K562 (cell line): ENCODE measurements at regions not wholly inside any gene's neighbourhood (a gene's known extent, or its start where the extent isn't known, plus 50 kb on each side); places are given as distances from the start of the nearest gene placed in this dataset.

Source experiments
- ATAC-seq: fragments of 200-7000 bp; cut with Tn5 transposase; 3 replicates; pipeline ENCODE4 v1.9.1; 2020; ENCODE audit warnings: moderate library complexity
- BruUV-seq: library from RNA; stranded (reverse); fragments of 400-500 nt; replicated peaks from 2 replicates; lab custom pipeline; 2021; lab: Mats Ljungman, UMichigan
- CTCF ChIA-PET: fragments of 300-600 bp; formaldehyde crosslinking; extraction: SDS; loops from one replicate; lab custom pipeline; 2021; ENCODE audit warnings: low intra/inter-chr PET ratio; lab: Yijun Ruan, JAX
- POLR2A ChIA-PET: fragments of 300-600, 350-650 bp; sonication (Branson Sonifier 250); formaldehyde crosslinking; extraction: SDS; loops from one replicate; lab custom pipeline; 2021; ENCODE audit warnings: antibody characterized with exemption, inconsistent platforms; lab: Yijun Ruan, JAX
- DNase-seq, 4 experiments: peaks; one replicate each; pipeline versions ENCODE4 v3.0.0 to v3.0.0-alpha.2; 2011 to 2018; ENCODE audit warnings: low spot score in 3 of 4, mixed read lengths in 3 of 4; ENCODE audit errors: extremely low read depth in 1 of 4
- FAIRE-seq: peaks from 2 replicates; lab custom pipeline; 2011; peaks lifted over from hg19 to GRCh38; lab: Jason Lieb, UNC
- H2AFZ ChIP-seq: 2 replicates; pipeline ENCODE4 v1.6.0; 2011; ENCODE audit warnings: low read depth, low read length, control low read depth, inconsistent platforms
- H3K27ac ChIP-seq: fragments of 200-600 bp; 3 replicates; pipeline ENCODE4 v1.8.0; 2011; ENCODE audit warnings: low read depth, mild to moderate bottlenecking, control low read depth, inconsistent platforms, low read length, moderate library complexity, mixed read lengths; ENCODE audit errors: extremely low read depth
- H3K27me3 ChIP-seq, 2 experiments: fragments of 300-600 bp in 1 of 2; 2 replicates in 1 of 2; 3 replicates in 1 of 2; pipeline versions ENCODE4 v1.6.0 to v1.8.0; 2011; ENCODE audit warnings: inconsistent platforms in 2 of 2, low read length in 2 of 2, mild to moderate bottlenecking in 1 of 2, mixed read lengths in 1 of 2, moderate library complexity in 1 of 2; ENCODE audit not compliant: control insufficient read depth in 2 of 2, insufficient read depth in 2 of 2
- H3K36me3 ChIP-seq: fragments of 300-600 bp; 3 replicates; pipeline ENCODE4 v1.8.0; 2011; ENCODE audit warnings: mild to moderate bottlenecking, low read length, inconsistent platforms; ENCODE audit not compliant: control insufficient read depth, insufficient read depth
- H3K4me1 ChIP-seq, 2 experiments: fragments of 200-600 bp in 1 of 2; replicated peaks in 1 of 2; 2 replicates in 1 of 2; 3 replicates in 1 of 2; pipeline versions ENCODE4 v1.5.1 to v1.8.0; 2011; ENCODE audit warnings: inconsistent platforms in 2 of 2, low read length in 2 of 2, mild to moderate bottlenecking in 1 of 2, mixed read lengths in 1 of 2, moderate library complexity in 1 of 2; ENCODE audit not compliant: control insufficient read depth in 2 of 2, insufficient read depth in 2 of 2
- H3K4me2 ChIP-seq: 2 replicates; pipeline ENCODE4 v1.6.1; 2011; ENCODE audit warnings: low read length, control low read depth, inconsistent platforms, mixed read lengths; ENCODE audit not compliant: insufficient read depth
- H3K4me3 ChIP-seq: fragments of 200-600 bp; sonication (generic), shearing (Covaris generic); 2 replicates; pipeline ENCODE4 v1.5.1; 2016; ENCODE audit warnings: control low read depth, inconsistent platforms
- H3K79me2 ChIP-seq: fragments of 200-600 bp; 3 replicates; pipeline ENCODE4 v1.8.0; 2011; ENCODE audit warnings: low read length, inconsistent platforms; ENCODE audit not compliant: control insufficient read depth, insufficient read depth
- H3K9ac ChIP-seq, 2 experiments: 2 replicates each; pipeline versions ENCODE4 v1.6.0 to v1.6.1; 2011; ENCODE audit warnings: low read depth in 2 of 2, low read length in 2 of 2, control low read depth in 1 of 2, inconsistent platforms in 1 of 2, mild to moderate bottlenecking in 1 of 2, mixed read lengths in 1 of 2; ENCODE audit not compliant: insufficient read depth in 1 of 2
- H3K9me1 ChIP-seq: one replicate; pipeline ENCODE4 v1.6.0; 2011; ENCODE audit warnings: inconsistent platforms, mild to moderate bottlenecking, low read length, moderate library complexity; ENCODE audit not compliant: control insufficient read depth, insufficient read depth
- H3K9me3 ChIP-seq: replicated peaks from 2 replicates; pipeline ENCODE4 v1.5.1; 2011; ENCODE audit warnings: low read depth, low read length, inconsistent platforms; ENCODE audit not compliant: control insufficient read depth, insufficient read depth
- H4K20me1 ChIP-seq: replicated peaks from 2 replicates; pipeline ENCODE4 v1.6.1; 2011; ENCODE audit warnings: low read length, inconsistent platforms, mixed read lengths; ENCODE audit not compliant: control insufficient read depth, insufficient read depth
- C11orf30 ChIP-seq: fragments of 450-650 bp; IDR thresholded peaks from 2 replicates; pipeline ENCODE4 v1.6.1; 2016; ENCODE audit warnings: low read depth, mild to moderate bottlenecking
- CBFA2T2 ChIP-seq: fragments of 450-650 bp; conservative IDR thresholded peaks from 2 replicates; pipeline ENCODE4 v1.6.1; 2017; ENCODE audit warnings: mild to moderate bottlenecking
- E2F3 ChIP-seq: fragments of 250-450 bp; sonication (Bioruptor Pico); IDR thresholded peaks from 2 replicates; pipeline ENCODE4 v1.4.0; 2020; ENCODE audit warnings: mild to moderate bottlenecking
- LCOR ChIP-seq: sonication (generic); formaldehyde crosslinking; IDR thresholded peaks from 2 replicates; pipeline ENCODE4 v1.8.0; 2022; ENCODE audit warnings: mild to moderate bottlenecking, missing genetic modification reagents
- MAFF ChIP-seq: IDR thresholded peaks from 2 replicates; pipeline ENCODE4 v1.6.1; 2012; ENCODE audit warnings: low read length, improper control_type of control experiment
- MAFG ChIP-seq: fragments of 450-650 bp; conservative IDR thresholded peaks from 2 replicates; pipeline ENCODE4 v1.6.1; 2016; ENCODE audit warnings: missing genetic modification characterization, missing compliant biosample characterization
- MAFK ChIP-seq: IDR thresholded peaks from 2 replicates; pipeline ENCODE4 v1.6.1; 2011; ENCODE audit warnings: low read length, improper control_type of control experiment
- NCOA6 ChIP-seq: fragments of 450-650 bp; IDR thresholded peaks from 2 replicates; pipeline ENCODE4 v1.6.1; 2017; ENCODE audit warnings: mild to moderate bottlenecking
- RBM14 ChIP-seq: fragments of 200-400 bp; formaldehyde crosslinking; IDR thresholded peaks from 2 replicates; pipeline ENCODE4 v1.6.1; 2018; ENCODE audit warnings: low read depth, mild to moderate bottlenecking, low read length, moderate library complexity, borderline replicate concordance; ENCODE audit not compliant: insufficient read depth
- TAF15 ChIP-seq: fragments of 200-400 bp; formaldehyde crosslinking; IDR thresholded peaks from 2 replicates; pipeline ENCODE4 v1.6.1; 2017; ENCODE audit warnings: mild to moderate bottlenecking, low read depth, low read length, moderate library complexity
- ZC3H11A ChIP-seq: IDR thresholded peaks from 2 replicates; pipeline ENCODE4 v1.6.1; 2012; ENCODE audit warnings: low read depth, low read length, improper control_type of control experiment
- ZNF165 ChIP-seq: fragments of 250-450 bp; sonication (Bioruptor Pico); IDR thresholded peaks from 2 replicates; pipeline ENCODE4 v1.4.0; 2020; ENCODE audit warnings: borderline replicate concordance
- ZNF316 ChIP-seq: fragments of 450-650 bp; IDR thresholded peaks from 2 replicates; pipeline ENCODE4 v1.6.1; 2016
- ZNF408 ChIP-seq: fragments of 250-450 bp; sonication (Bioruptor Pico); IDR thresholded peaks from 2 replicates; pipeline ENCODE4 v1.4.0; 2020; ENCODE audit warnings: low read depth, mild to moderate bottlenecking, moderate library complexity
- WGBS: fragments of 100-300 bp; shearing (Covaris generic); methylation state at CpG from one replicate; pipeline ENCODE4 v1.1.6; 2016; ENCODE audit warnings: low coverage, mixed read lengths; ENCODE audit not compliant: insufficient coverage; ENCODE audit errors: missing lambda C conversion rate; 5-methylcytosine and 5-hydroxymethylcytosine counted together
- in situ Hi-C: fragments of 300-500 bp; cut with MboI; formaldehyde crosslinking; loops from 4 replicates; pipeline ENCODE4 v1.15.0; 2018; ENCODE audit warnings: inconsistent platforms, mixed read lengths
- intact Hi-C: fragments of 100-400 bp; cut with micrococcal nuclease; formaldehyde crosslinking; loops from 2 replicates; pipeline ENCODE4 v1.14.2; 2022
- TF ChIP-seq, protein P1 (sequence below): fragments of 450-650 bp; IDR thresholded peaks from 2 replicates; pipeline ENCODE4 v1.6.1; 2016; ENCODE audit warnings: antibody characterized with exemption
- TF ChIP-seq, protein P2 (sequence below): fragments of 250-450 bp; sonication (Bioruptor Pico); IDR thresholded peaks from 2 replicates; pipeline ENCODE4 v1.8.0; 2022; ENCODE audit warnings: inconsistent platforms

DNA sequence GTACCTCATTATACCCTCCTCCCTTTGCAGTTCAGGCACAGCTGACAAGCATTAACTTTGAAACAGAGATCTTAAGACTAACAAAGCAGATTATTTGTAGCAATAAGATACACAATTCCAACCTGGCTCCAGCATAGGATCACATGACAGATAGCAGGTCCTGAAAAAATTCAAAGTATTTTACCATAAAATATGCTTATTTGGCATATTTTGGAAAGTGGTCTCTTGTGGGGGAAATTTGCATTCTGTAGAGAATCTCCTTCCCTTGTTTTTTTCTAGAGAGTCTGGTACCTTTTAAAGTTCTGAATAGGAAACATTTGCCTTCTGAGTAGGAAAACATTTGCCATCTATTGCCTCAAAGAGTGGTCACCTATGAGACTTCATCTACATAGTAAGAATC is 212.8 kb upstream of the SH3BP4 start:
- in situ Hi-C loops = no loop called here
- no peak for ATAC-seq

DNA sequence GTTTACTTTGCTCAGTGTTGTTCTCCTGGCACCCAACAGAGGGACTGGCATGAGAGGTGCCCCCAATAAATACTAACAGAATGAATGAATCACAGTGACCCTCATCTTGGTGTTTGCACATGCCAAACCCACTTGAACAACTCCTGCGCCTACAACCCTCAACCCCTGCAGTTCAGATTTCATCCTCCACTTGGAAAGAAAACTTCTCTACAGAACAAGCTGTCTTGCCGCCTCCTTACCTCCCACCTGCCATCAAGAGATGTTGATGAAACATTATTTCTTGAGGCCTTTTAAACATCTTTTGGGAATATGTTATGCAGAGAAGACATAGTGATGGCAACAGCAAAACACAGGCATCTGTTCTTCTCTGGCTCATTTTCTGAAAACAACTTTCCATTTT is 216.0 kb upstream of the SH3BP4 start:
- 0% methylated on average over 2 of the region's 2 CpGs for WGBS
- H3K36me3 ChIP-seq = no peaks in the 10 kb centered on the region
- CTCF ChIA-PET = no interaction called here
- no TSS peak for BruUV-seq
- TF ChIP-seq NCOA6 (no peak), TAF15 (no peak), ZNF408 (CRISPR knock-in tag) (no peak), ZC3H11A (no peak), E2F3 (no peak), LCOR (CRISPR knock-in tag) (no peak)
- TF ChIP-seq, protein P1, sequence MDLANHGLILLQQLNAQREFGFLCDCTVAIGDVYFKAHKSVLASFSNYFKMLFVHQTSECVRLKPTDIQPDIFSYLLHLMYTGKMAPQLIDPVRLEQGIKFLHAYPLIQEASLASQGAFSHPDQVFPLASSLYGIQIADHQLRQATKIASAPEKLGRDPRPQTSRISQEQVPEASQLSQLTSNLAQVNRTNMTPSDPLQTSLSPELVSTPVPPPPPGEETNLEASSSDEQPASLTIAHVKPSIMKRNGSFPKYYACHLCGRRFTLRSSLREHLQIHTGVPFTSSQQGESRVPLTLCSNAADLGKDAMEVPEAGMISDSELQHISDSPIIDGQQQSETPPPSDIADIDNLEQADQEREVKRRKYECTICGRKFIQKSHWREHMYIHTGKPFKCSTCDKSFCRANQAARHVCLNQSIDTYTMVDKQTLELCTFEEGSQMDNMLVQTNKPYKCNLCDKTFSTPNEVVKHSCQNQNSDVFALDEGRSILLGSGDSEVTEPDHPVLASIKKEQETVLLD = no peak
- DNase-seq (no peak), FAIRE-seq (no peak), ATAC-seq (no peak)
- H4K20me1 ChIP-seq = no peaks in the 10 kb centered on the region
- no peaks in the 10 kb centered on the region for H3K4me1 ChIP-seq
- no peaks in the 10 kb centered on the region for H3K79me2 ChIP-seq
- H3K4me2 ChIP-seq = no peak overlapping the region
- H3K27ac ChIP-seq = no peak overlapping the region
- H2AFZ ChIP-seq = no peak overlapping the region
- POLR2A ChIA-PET = no interaction called here
- H3K4me3 ChIP-seq = no peak overlapping the region
- H3K9ac ChIP-seq = no peak overlapping the region
- H3K27me3 ChIP-seq = no peaks in the 10 kb centered on the region
- H3K9me1 ChIP-seq = no peaks in the 10 kb centered on the region
- intact Hi-C loops = no loop called here
- no peaks in the 10 kb centered on the region for H3K9me3 ChIP-seq
- in situ Hi-C loops = no loop called here

More for the DNA sequence above, 212.8 kb upstream of the SH3BP4 start:
- Histone ChIP-seq H4K20me1 (no peaks in the 10 kb centered on the region), H3K79me2 (no peaks in the 10 kb centered on the region), H3K4me3 (no peak overlapping the region), H2AFZ (no peak overlapping the region), H3K4me2 (no peak overlapping the region), H3K9me1 (no peaks in the 10 kb centered on the region), H3K4me1 (no peaks in the 10 kb centered on the region), H3K9me3 (no peaks in the 10 kb centered on the region), H3K9ac (no peak overlapping the region), H3K27me3 (no peaks in the 10 kb centered on the region), H3K36me3 (no peaks in the 10 kb centered on the region), H3K27ac (no peak overlapping the region)
- ChIA-PET CTCF (no interaction called here), POLR2A (no interaction called here)
- no peak for DNase-seq
- FAIRE-seq = no peak
- intact Hi-C loops = no loop called here
- TF ChIP-seq C11orf30 = peak; percentile 55
- no peak for TF ChIP-seq CBFA2T2
- no peak for TF ChIP-seq RBM14
- TF ChIP-seq MAFF = peak; percentile 61
- peak; percentile 44; the same call in 1 of the 2 replicates for TF ChIP-seq MAFG (tag)
- TF ChIP-seq MAFK = peak; percentile 57
- no peak for TF ChIP-seq ZNF165 (CRISPR knock-in tag)
- TF ChIP-seq, protein P2, sequence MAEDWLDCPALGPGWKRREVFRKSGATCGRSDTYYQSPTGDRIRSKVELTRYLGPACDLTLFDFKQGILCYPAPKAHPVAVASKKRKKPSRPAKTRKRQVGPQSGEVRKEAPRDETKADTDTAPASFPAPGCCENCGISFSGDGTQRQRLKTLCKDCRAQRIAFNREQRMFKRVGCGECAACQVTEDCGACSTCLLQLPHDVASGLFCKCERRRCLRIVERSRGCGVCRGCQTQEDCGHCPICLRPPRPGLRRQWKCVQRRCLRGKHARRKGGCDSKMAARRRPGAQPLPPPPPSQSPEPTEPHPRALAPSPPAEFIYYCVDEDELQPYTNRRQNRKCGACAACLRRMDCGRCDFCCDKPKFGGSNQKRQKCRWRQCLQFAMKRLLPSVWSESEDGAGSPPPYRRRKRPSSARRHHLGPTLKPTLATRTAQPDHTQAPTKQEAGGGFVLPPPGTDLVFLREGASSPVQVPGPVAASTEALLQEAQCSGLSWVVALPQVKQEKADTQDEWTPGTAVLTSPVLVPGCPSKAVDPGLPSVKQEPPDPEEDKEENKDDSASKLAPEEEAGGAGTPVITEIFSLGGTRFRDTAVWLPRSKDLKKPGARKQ (CRISPR knock-in tag) = no peak
- peak; percentile 68 for TF ChIP-seq ZNF316
- no TSS peak for BruUV-seq
